ENCODE measurements at regions not wholly inside any gene's neighbourhood (a gene's known extent, or its start where the extent isn't known, plus 50 kb on each side); places are given as distances from the start of the nearest gene placed in this dataset.
A peak's percentile ranks its signal among the peaks of the same experiment; 100 is the strongest.

- DNase-seq = no peak
These were observed 251.8 kb upstream of the MKI67 start for GRCh38 chr10:128377988-128378387.

GRCh38 chr10:128380946-128381345 is 254.7 kb upstream of the MKI67 start:
- DNase-seq = no peak

DNA sequence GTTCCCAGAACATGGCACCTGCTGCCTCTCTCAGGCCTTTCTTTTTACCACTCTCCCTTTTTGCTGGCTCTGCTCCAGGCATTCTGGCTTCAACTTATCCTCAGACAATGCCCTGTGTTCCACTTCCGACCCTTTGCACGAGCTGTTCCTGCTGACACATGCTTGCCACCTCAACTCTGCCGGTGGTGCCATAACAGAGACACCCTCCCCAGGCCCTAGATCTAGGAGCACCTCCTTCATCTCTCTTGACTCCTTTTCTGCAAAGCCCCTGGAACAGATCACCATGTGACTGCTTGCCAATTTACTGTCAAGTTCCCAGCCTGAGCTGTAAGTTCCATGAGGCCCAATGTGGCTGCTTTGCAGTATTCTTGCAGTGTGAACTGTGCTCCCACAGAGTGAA is 256.0 kb upstream of the MKI67 start:
- no peak for DNase-seq

GRCh38 chr10:128384831-128385230 is 258.6 kb upstream of the MKI67 start:
- DNase-seq = no peak

GRCh38 chr10:128386231-128386630 is 260.0 kb upstream of the MKI67 start:
- no peak for DNase-seq

- no peak for DNase-seq
These were observed 260.8 kb upstream of the MKI67 start for GRCh38 chr10:128386816-128387604.

- no peak for DNase-seq
These were observed 264.4 kb upstream of the MKI67 start for GRCh38 chr10:128390596-128390995.

GRCh38 chr10:128393546-128393945 is 267.3 kb upstream of the MKI67 start:
- DNase-seq = no peak

GRCh38 chr10:128398118-128398517 is 271.9 kb upstream of the MKI67 start:
- no peak for DNase-seq

GRCh38 chr10:128398999-128399398 is 272.8 kb upstream of the MKI67 start:
- DNase-seq = no peak

DNA sequence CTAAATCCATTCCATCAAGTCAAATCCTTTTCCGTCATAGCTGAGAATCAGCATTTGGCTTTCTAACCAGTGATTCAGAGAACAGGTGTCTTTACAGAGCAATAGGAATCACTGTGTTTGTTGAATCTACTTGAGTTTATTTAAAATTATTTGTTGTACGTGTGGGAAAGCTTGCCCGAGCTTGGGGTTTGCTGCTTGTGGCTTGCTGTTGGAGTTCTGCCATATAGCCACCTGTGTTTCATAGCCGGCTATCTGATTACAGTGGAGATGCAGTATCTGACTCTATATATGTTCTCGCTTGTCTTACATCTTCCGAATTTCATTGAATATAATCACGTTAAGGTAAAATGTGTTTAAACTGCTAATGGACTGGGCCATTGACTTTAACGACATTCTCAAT is 274.3 kb upstream of the MKI67 start:
- DNase-seq = no peak

GRCh38 chr10:128405450-128405849 is 279.2 kb upstream of the MKI67 start:
- no peak for DNase-seq

- DNase-seq = no peak
These were observed 285.4 kb upstream of the MKI67 start for GRCh38 chr10:128411643-128412042.

GRCh38 chr10:128414568-128414967 is 288.3 kb upstream of the MKI67 start:
- DNase-seq = no peak

DNA sequence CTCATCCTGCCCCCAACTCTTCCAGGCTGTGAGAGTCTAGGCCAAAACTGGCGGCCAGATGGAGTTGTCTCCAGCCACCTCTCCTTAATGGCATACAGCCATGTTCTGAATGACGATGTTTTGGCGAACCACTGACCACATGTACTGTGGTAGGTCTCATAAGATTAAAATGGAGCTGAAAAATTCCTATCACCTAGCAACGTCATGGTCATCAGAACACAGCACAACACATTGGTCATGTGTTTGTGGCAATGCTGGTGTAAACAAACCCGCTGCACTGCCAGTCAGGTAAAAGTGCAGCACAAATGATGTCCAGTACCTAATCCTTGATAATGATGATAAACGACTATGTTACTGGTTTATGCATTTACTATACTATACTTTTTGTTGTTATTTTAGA is 290.0 kb upstream of the MKI67 start:
- DNase-seq = no peak

DNA sequence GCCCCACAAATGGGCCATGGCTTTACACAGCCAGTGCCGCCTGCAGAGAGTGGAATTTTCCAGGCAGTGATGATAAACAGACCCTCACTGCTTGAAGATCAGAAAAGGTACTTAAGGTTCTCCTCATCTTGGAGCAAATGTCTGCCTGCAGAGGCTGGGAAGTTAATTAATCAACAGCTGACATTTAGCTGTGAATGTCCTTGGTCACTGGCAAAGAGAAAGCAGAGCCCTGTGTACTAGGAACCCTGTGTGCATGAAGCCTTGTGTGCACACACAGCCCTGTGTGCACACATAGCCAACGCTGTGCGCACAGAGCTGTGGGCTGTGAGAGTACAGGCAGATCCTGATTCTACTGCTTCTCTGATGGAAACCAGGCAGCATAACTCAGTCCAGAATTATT is 291.6 kb upstream of the MKI67 start:
- no peak for DNase-seq

DNA sequence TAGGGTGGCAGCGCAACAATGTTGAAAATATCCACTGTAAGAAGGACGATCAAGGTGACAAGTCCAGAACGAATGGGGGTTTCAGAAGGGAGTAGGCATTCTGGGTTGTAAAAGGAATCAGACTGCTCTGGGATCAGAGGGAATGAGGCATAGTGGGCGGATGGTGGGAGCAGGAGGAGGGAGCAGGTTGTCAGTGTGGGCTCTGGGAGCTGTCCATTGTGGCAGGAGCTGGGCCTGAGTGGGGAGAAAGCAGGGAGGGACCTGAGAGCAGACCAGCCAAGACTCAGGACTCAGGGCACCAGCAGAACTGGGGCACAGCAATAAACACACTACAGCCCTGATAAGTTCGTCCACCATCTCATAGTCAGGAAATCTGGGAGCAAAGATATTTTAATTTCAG is 292.6 kb upstream of the MKI67 start:
- DNase-seq = no peak

DNA sequence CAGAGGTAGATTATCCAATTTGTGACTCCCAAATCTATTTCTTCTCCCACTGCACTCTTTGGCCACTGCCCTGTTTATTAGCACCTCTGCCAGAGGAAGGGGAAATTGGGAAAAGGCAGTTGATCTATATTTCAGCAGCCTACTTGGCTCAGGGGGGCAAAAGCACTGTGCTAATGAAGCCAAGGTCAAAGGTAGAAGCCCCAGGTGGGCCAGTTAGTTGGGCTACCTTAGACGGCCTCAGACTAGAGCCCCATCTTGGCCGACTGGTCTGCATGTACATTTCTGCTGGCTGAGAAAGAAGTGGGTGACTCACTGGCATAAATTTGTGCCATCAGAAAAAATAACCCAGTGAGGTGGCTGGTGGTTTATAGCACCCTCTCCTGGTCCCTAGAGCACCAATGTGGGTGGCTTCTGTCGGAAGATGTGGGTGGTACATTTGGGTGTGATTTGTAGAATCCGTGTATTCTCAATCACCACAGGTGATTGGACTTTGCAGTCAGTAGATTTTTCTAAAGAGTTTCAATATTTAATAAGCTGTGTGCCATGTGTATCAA is 293.3 kb upstream of the MKI67 start:
- DNase-seq = no peak

DNA sequence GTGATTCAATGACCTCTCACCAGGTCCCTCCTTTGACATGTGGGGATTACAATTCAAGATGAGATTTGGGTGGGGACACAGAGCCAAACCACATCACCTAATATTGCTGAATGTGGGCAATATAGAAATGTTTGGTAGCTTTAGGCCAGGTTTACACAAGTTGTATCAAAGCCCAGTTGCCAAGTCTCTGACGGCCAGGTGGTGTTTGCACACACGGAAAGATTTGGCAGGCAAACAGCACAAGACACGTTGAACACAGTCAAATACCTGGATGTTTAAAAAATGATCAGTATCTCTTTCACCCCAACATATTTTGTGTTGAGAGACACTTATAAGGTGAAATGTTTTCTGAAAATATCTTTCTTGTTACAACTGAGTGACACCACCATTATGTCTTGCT is 294.4 kb upstream of the MKI67 start:
- no peak for DNase-seq

- no peak for DNase-seq
These were observed 295.3 kb upstream of the MKI67 start for GRCh38 chr10:128421371-128422160.

DNA sequence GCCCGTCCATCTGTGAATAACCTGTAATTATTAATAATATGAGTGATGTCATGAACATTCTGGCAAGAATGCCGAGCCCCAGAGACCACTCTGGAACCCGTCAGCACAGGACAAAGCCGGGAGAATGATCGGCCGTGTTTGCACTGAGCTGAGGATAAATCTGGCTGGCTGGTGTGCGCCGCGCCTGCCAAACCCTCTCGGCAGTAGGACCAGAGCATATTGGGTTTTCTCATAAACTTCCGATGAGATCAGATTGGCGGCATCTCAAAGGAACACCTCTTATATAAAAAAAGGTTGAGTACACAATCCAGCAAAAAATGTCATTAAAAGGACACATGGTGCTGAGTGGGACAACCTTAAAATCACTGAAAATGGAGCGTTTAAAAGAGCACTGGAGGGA is 296.0 kb upstream of the MKI67 start:
- no peak for DNase-seq

- no peak for DNase-seq
These were observed 296.8 kb upstream of the MKI67 start for GRCh38 chr10:128422999-128423398.

- no peak for DNase-seq
These were observed 303.1 kb upstream of the MKI67 start for GRCh38 chr10:128429321-128429720.

- peak; percentile 14 for DNase-seq
These were observed 303.8 kb upstream of the MKI67 start for GRCh38 chr10:128429835-128430513.
